SJCRH30 (cell line): ENCODE measurements at regions not wholly inside any gene's neighbourhood (a gene's known extent, or its start where the extent isn't known, plus 50 kb on each side); places are given as distances from the start of the nearest gene placed in this dataset.

Experiments used
- DNase-seq, 2 experiments: peaks; one replicate each; pipeline ENCODE4 v3.0.0-alpha.2; 2015 to 2020
- H3K27ac ChIP-seq: fragments of 250-450 bp; sonication (Bioruptor Pico); 2 replicates; pipeline ENCODE4 v1.5.1; 2020; ENCODE audit warnings: mild to moderate bottlenecking, moderate library complexity
- H3K27me3 ChIP-seq: fragments of 250-450 bp; sonication (Bioruptor Pico); 2 replicates; pipeline ENCODE4 v1.5.1; 2020; ENCODE audit warnings: mild to moderate bottlenecking, moderate library complexity
- H3K36me3 ChIP-seq: fragments of 250-450 bp; sonication (Bioruptor Pico); 2 replicates; pipeline ENCODE4 v1.5.1; 2020; ENCODE audit warnings: mild to moderate bottlenecking, moderate library complexity
- H3K4me1 ChIP-seq: fragments of 250-450 bp; sonication (Bioruptor Pico); 2 replicates; pipeline ENCODE4 v1.5.1; 2020; ENCODE audit warnings: mild to moderate bottlenecking, moderate library complexity
- H3K4me3 ChIP-seq: fragments of 250-450 bp; sonication (Bioruptor Pico); 2 replicates; pipeline ENCODE4 v1.5.1; 2020; ENCODE audit warnings: mild to moderate bottlenecking, moderate library complexity
- H3K9me3 ChIP-seq: fragments of 250-450 bp; sonication (Bioruptor Pico); replicated peaks from 2 replicates; pipeline ENCODE4 v1.5.1; 2020; ENCODE audit warnings: mild to moderate bottlenecking, moderate library complexity

GRCh38 chr14:22432348-22432976, 156.6 kb downstream of the DAD1 start:
- H3K4me3 ChIP-seq: no peak overlapping the region
- DNase-seq: peak; percentile 71 to 92
- peaks cover 25% of the 10 kb centered on the region for H3K4me1 ChIP-seq
- peak overlapping the region; percentile 26; the same call in 1 of the 2 replicates for H3K27ac ChIP-seq
- H3K9me3 ChIP-seq: no peaks in the 10 kb centered on the region
- H3K36me3 ChIP-seq: no peaks in the 10 kb centered on the region
- H3K27me3 ChIP-seq: no peaks in the 10 kb centered on the region

- Histone ChIP-seq H3K4me1 (peaks cover 25% of the 10 kb centered on the region), H3K27me3 (no peaks in the 10 kb centered on the region)
- DNase-seq: no peak
These were observed 159.3 kb downstream of the DAD1 start for GRCh38 chr14:22429546-22430294.

GRCh38 chr14:22428700-22429291, 160.2 kb downstream of the DAD1 start:
- no peaks in the 10 kb centered on the region for H3K9me3 ChIP-seq
- H3K4me1 ChIP-seq: peaks cover 19% of the 10 kb centered on the region
- no peaks in the 10 kb centered on the region for H3K36me3 ChIP-seq
- H3K27ac ChIP-seq: no peak overlapping the region
- no peak for DNase-seq
- H3K27me3 ChIP-seq: no peaks in the 10 kb centered on the region
- H3K4me3 ChIP-seq: no peak overlapping the region

More at GRCh38 chr14:22429546-22430294, 159.3 kb downstream of the DAD1 start:
- no peak overlapping the region for H3K27ac ChIP-seq
- no peaks in the 10 kb centered on the region for H3K36me3 ChIP-seq
- H3K9me3 ChIP-seq: no peaks in the 10 kb centered on the region
- H3K4me3 ChIP-seq: no peak overlapping the region

- Histone ChIP-seq H3K27me3 (no peaks in the 10 kb centered on the region), H3K4me3 (no peak overlapping the region), H3K27ac (no peak overlapping the region), H3K9me3 (no peaks in the 10 kb centered on the region), H3K4me1 (peaks cover 12% of the 10 kb centered on the region), H3K36me3 (no peaks in the 10 kb centered on the region)
- DNase-seq: no peak
These were observed 161.2 kb downstream of the DAD1 start for GRCh38 chr14:22427771-22428231.

- Histone ChIP-seq H3K36me3 (no peaks in the 10 kb centered on the region), H3K27me3 (no peaks in the 10 kb centered on the region), H3K4me1 (peaks cover 5% of the 10 kb centered on the region; the same call in 1 of the 2 replicates), H3K27ac (no peak overlapping the region), H3K4me3 (no peak overlapping the region), H3K9me3 (no peaks in the 10 kb centered on the region)
- DNase-seq: no peak
These were observed 162.3 kb downstream of the DAD1 start for GRCh38 chr14:22426711-22427110.

GRCh38 chr14:22423958-22424357, 165.1 kb downstream of the DAD1 start:
- no peaks in the 10 kb centered on the region for H3K27me3 ChIP-seq
- DNase-seq: no peak
- H3K27ac ChIP-seq: no peak overlapping the region
- H3K9me3 ChIP-seq: no peaks in the 10 kb centered on the region
- H3K36me3 ChIP-seq: no peaks in the 10 kb centered on the region
- peaks cover 4% of the 10 kb centered on the region; the same call in 1 of the 2 replicates for H3K4me1 ChIP-seq
- no peak overlapping the region for H3K4me3 ChIP-seq

- H3K4me3 ChIP-seq: no peak overlapping the region
- peaks cover 4% of the 10 kb centered on the region; the same call in 1 of the 2 replicates for H3K4me1 ChIP-seq
- no peaks in the 10 kb centered on the region for H3K36me3 ChIP-seq
- H3K27me3 ChIP-seq: no peaks in the 10 kb centered on the region
- no peak for DNase-seq
- H3K9me3 ChIP-seq: no peaks in the 10 kb centered on the region
- H3K27ac ChIP-seq: no peak overlapping the region
These were observed 166.8 kb downstream of the DAD1 start for GRCh38 chr14:22422238-22422637.

GRCh38 chr14:22420598-22421186, 168.3 kb downstream of the DAD1 start:
- Histone ChIP-seq H3K9me3 (no peaks in the 10 kb centered on the region), H3K4me3 (no peak overlapping the region), H3K4me1 (peaks cover 11% of the 10 kb centered on the region), H3K36me3 (no peaks in the 10 kb centered on the region), H3K27ac (no peak overlapping the region), H3K27me3 (no peaks in the 10 kb centered on the region)
- DNase-seq: no peak

- Histone ChIP-seq H3K27me3 (no peaks in the 10 kb centered on the region), H3K27ac (no peak overlapping the region), H3K36me3 (no peaks in the 10 kb centered on the region)
These were observed 169.4 kb downstream of the DAD1 start for GRCh38 chr14:22419620-22420019.

GRCh38 chr14:22418631-22419030, 170.4 kb downstream of the DAD1 start:
- Histone ChIP-seq H3K27ac (no peak overlapping the region), H3K27me3 (no peaks in the 10 kb centered on the region), H3K9me3 (no peaks in the 10 kb centered on the region), H3K36me3 (no peaks in the 10 kb centered on the region), H3K4me1 (peaks cover 14% of the 10 kb centered on the region), H3K4me3 (no peak overlapping the region)
- no peak for DNase-seq

More at GRCh38 chr14:22419620-22420019, 169.4 kb downstream of the DAD1 start:
- no peak for DNase-seq
- Histone ChIP-seq H3K9me3 (no peaks in the 10 kb centered on the region), H3K4me3 (no peak overlapping the region), H3K4me1 (peaks cover 12% of the 10 kb centered on the region)

- no peak for DNase-seq
- H3K36me3 ChIP-seq: no peaks in the 10 kb centered on the region
- peaks cover 21% of the 10 kb centered on the region for H3K4me1 ChIP-seq
- H3K4me3 ChIP-seq: no peak overlapping the region
- H3K27ac ChIP-seq: no peak overlapping the region
- H3K27me3 ChIP-seq: no peaks in the 10 kb centered on the region
- no peaks in the 10 kb centered on the region for H3K9me3 ChIP-seq
These were observed 171.1 kb downstream of the DAD1 start for GRCh38 chr14:22417914-22418313.

GRCh38 chr14:22416193-22416592, 172.8 kb downstream of the DAD1 start:
- Histone ChIP-seq H3K27ac (peak overlapping the region; percentile 22; the same call in 1 of the 2 replicates), H3K36me3 (no peaks in the 10 kb centered on the region), H3K9me3 (no peaks in the 10 kb centered on the region), H3K27me3 (no peaks in the 10 kb centered on the region), H3K4me1 (peaks cover 27% of the 10 kb centered on the region), H3K4me3 (no peak overlapping the region)
- peak; percentile 44 to 55 for DNase-seq

GRCh38 chr14:22415605-22415959, 173.4 kb downstream of the DAD1 start:
- no peaks in the 10 kb centered on the region for H3K27me3 ChIP-seq
- H3K36me3 ChIP-seq: no peaks in the 10 kb centered on the region
- H3K9me3 ChIP-seq: no peaks in the 10 kb centered on the region
- H3K27ac ChIP-seq: no peak overlapping the region; the same call in 1 of the 2 replicates
- H3K4me1 ChIP-seq: peaks cover 28% of the 10 kb centered on the region
- no peak overlapping the region for H3K4me3 ChIP-seq
- no peak for DNase-seq

GRCh38 chr14:22414876-22415604, 174.0 kb downstream of the DAD1 start:
- Histone ChIP-seq H3K4me1 (peaks cover 32% of the 10 kb centered on the region), H3K9me3 (no peaks in the 10 kb centered on the region), H3K27ac (no peak overlapping the region), H3K4me3 (no peak overlapping the region), H3K27me3 (no peaks in the 10 kb centered on the region), H3K36me3 (no peaks in the 10 kb centered on the region)
- DNase-seq: no peak
